Tibial artery (tissue), 4 donors: ENCODE measurements at regions not wholly inside any gene's neighbourhood (a gene's known extent, or its start where the extent isn't known, plus 50 kb on each side); places are given as distances from the start of the nearest gene placed in this dataset.
"Not testable (repeated sequence)": the region's sequence is repeated elsewhere in the genome, so short reads cannot be mapped to it uniquely, and the experiment has no call there.

Source experiments
- DNase-seq, 2 donors: peaks; one replicate each; pipeline ENCODE4 v3.0.0-alpha.2; 2019
- H3K27ac ChIP-seq, 2 donors: fragments of 200-600 bp; sonication (generic) in 1 of 2; 1 replicate in 1 of 2; 2 replicates in 1 of 2; pipeline ENCODE4 v1.5.1; 2018 to 2019; ENCODE audit warnings: mild to moderate bottlenecking in 1 of 2
- H3K27me3 ChIP-seq, 2 donors: fragments of 200-600 bp; sonication (generic) in 1 of 2; one replicate each; pipeline versions ENCODE4 v1.5.1 to v1.6.0; 2016 to 2019
- H3K36me3 ChIP-seq, 3 donors: fragments of 200-600 bp; sonication (generic) in 2 of 3; one replicate each; pipeline ENCODE4 v1.5.1; 2016 to 2019; ENCODE audit warnings: mild to moderate bottlenecking in 2 of 3
- H3K4me1 ChIP-seq, 4 donors: fragments of 200-600 bp; sonication (generic) in 2 of 4; 1 replicate in 3 of 4; 2 replicates in 1 of 4; pipeline ENCODE4 v1.5.1; 2016 to 2019
- H3K4me3 ChIP-seq, 2 donors: fragments of 200-600 bp; sonication (generic) in 1 of 2; 1 replicate in 1 of 2; 2 replicates in 1 of 2; pipeline ENCODE4 v1.5.1; 2018 to 2019; ENCODE audit warnings: mild to moderate bottlenecking in 2 of 2
- H3K9me3 ChIP-seq, 3 donors: fragments of 200-600 bp; sonication (generic) in 1 of 3; one replicate each; pipeline ENCODE4 v1.5.1; 2016 to 2019
- intact Hi-C: fragments of 100-400 bp; cut with DNase I; formaldehyde crosslinking; loops from one replicate; pipeline ENCODE4 v1.15.0; 2023; ENCODE audit warnings: low total_unique reads
- TF ChIP-seq, protein P1 (sequence below), 2 experiments: fragments of 200-600 bp in 1 of 2; fragments of 450-650 bp in 1 of 2; IDR thresholded peaks; one replicate each; pipeline ENCODE4 v1.5.1; 2017 to 2019; ENCODE audit warnings: antibody characterized with exemption in 2 of 2, mild to moderate bottlenecking in 1 of 2, moderate library complexity in 1 of 2

DNA sequence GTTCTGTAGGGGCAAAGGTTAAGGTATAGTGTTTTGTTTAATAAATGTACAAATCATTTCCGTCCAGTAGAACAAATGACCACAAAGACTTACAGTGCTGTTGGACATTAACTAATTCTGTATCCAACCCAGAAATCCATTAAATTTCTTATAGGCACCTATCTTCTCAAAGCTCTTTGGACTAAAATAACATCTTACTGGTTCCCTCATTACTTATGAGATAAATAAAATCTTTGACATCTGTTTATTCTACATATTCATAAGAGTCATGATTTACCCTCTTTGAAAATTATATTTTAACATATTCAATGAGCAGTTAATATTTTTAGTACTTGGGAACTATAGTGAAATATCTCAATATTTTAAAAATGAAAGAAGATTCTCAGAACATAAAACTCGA, 102.7 kb upstream of the G2E3 start:
- no peaks in the 10 kb centered on the region for H3K27me3 ChIP-seq
- DNase-seq = no peak
- no peak overlapping the region for H3K4me3 ChIP-seq
- no peaks in the 10 kb centered on the region for H3K36me3 ChIP-seq
- H3K4me1 ChIP-seq = no peaks in the 10 kb centered on the region
- no peak overlapping the region for H3K27ac ChIP-seq
- TF ChIP-seq, protein P1, sequence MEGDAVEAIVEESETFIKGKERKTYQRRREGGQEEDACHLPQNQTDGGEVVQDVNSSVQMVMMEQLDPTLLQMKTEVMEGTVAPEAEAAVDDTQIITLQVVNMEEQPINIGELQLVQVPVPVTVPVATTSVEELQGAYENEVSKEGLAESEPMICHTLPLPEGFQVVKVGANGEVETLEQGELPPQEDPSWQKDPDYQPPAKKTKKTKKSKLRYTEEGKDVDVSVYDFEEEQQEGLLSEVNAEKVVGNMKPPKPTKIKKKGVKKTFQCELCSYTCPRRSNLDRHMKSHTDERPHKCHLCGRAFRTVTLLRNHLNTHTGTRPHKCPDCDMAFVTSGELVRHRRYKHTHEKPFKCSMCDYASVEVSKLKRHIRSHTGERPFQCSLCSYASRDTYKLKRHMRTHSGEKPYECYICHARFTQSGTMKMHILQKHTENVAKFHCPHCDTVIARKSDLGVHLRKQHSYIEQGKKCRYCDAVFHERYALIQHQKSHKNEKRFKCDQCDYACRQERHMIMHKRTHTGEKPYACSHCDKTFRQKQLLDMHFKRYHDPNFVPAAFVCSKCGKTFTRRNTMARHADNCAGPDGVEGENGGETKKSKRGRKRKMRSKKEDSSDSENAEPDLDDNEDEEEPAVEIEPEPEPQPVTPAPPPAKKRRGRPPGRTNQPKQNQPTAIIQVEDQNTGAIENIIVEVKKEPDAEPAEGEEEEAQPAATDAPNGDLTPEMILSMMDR (IDR thresholded peaks at IDR 0.05) = no peak
- H3K9me3 ChIP-seq = no peaks in the 10 kb centered on the region
- intact Hi-C loops = no loop called here

DNA sequence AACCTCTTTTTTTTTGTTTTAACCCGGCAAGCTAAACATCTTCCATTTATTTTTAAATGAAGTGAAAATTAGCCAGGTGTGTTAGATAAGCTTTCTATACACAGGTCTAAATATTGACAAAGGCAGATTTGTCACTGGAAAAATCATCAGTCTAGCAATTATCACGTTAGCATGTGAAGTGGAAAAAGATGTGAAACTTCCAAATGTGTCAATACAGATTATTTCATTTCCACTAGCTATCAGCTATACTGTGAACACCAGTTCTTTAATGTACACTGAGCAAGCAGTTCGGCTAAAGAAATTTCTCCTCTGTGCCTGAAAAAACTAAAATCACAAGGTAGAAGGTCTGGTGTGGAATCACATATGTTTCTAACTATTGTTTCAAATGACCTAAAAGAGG, 96.6 kb upstream of the G2E3 start:
- Histone ChIP-seq H3K9me3 (no peaks in the 10 kb centered on the region), H3K36me3 (no peaks in the 10 kb centered on the region), H3K4me3 (no peak overlapping the region), H3K27me3 (no peaks in the 10 kb centered on the region), H3K4me1 (no peaks in the 10 kb centered on the region), H3K27ac (no peak overlapping the region)
- intact Hi-C loops = no loop called here
- no peak for DNase-seq
- TF ChIP-seq, protein P1 (IDR thresholded peaks at IDR 0.05) = no peak

DNA sequence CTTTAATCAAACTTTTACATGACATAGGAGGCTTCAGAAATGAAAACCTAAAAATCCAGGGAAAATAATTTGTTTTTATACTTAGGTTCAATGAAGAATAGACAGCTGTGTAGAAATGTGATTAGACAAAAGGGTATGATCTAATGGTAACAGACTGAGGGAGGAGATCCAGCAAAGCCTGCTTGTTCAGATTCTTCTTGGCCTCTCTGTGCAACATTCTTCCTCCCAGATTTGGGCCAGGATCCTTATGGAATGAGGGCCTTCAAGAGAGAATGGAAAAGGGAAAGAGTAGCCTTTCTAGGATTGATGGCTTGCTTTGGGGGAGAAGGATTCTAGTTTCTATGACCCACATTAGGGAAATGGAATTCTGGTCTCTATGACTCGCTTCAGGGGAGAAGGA, 94.5 kb upstream of the G2E3 start:
- no peaks in the 10 kb centered on the region for H3K4me1 ChIP-seq
- H3K36me3 ChIP-seq = no peaks in the 10 kb centered on the region
- DNase-seq = no peak
- no peaks in the 10 kb centered on the region for H3K27me3 ChIP-seq
- TF ChIP-seq, protein P1 (IDR thresholded peaks at IDR 0.05) = no peak
- no peaks in the 10 kb centered on the region for H3K9me3 ChIP-seq
- intact Hi-C loops = no loop called here
- H3K4me3 ChIP-seq = no peak overlapping the region
- no peak overlapping the region for H3K27ac ChIP-seq

DNA sequence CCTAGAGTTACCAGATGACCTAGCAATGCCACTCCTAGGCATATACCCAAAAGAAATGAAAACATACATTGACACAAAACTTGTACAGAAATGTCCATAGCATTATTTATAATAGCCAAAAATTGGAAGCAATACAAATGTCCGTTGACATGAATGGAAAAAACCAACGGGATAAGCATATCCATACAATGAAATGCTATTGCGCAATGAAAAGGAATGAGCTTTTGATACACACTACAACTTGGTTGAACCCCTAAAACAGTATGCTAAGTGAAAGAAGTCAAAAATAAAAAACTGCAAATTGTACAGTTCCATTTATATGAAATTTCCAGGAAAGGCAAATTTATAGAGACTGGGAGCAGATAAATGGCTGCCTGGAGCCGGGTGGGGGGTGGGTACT, 90.6 kb upstream of the G2E3 start:
- H3K9me3 ChIP-seq = no peaks in the 10 kb centered on the region
- no peaks in the 10 kb centered on the region for H3K27me3 ChIP-seq
- no peaks in the 10 kb centered on the region for H3K36me3 ChIP-seq
- no peaks in the 10 kb centered on the region for H3K4me1 ChIP-seq
- no peak overlapping the region for H3K27ac ChIP-seq
- H3K4me3 ChIP-seq = no peak overlapping the region
- intact Hi-C loops = no loop called here
- DNase-seq = no peak
- TF ChIP-seq, protein P1 (IDR thresholded peaks at IDR 0.05) = no peak

DNA sequence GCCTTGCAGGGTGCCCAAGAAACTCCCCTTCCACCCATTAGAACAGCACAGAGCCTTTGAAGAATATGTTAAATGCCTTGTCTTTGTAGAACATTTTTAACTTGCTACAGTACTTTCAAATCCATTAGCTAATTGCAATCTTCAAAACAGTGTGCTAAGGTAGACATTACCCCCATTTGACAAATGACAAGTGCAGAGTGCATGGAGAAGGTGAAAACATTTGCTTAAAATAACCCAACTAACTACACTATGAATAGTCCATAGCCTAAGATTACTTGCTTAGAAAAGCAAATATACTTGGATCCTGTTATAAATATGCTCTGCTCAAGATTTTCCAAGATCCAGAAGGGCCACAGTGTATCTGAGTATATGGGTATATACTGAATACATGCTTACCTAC, 87.0 kb upstream of the G2E3 start:
- no peaks in the 10 kb centered on the region for H3K36me3 ChIP-seq
- no peak overlapping the region for H3K4me3 ChIP-seq
- H3K4me1 ChIP-seq = no peaks in the 10 kb centered on the region
- DNase-seq = no peak
- intact Hi-C loops = no loop called here
- no peaks in the 10 kb centered on the region for H3K27me3 ChIP-seq
- no peaks in the 10 kb centered on the region for H3K9me3 ChIP-seq
- H3K27ac ChIP-seq = no peak overlapping the region
- TF ChIP-seq, protein P1 (IDR thresholded peaks at IDR 0.05) = no peak

DNA sequence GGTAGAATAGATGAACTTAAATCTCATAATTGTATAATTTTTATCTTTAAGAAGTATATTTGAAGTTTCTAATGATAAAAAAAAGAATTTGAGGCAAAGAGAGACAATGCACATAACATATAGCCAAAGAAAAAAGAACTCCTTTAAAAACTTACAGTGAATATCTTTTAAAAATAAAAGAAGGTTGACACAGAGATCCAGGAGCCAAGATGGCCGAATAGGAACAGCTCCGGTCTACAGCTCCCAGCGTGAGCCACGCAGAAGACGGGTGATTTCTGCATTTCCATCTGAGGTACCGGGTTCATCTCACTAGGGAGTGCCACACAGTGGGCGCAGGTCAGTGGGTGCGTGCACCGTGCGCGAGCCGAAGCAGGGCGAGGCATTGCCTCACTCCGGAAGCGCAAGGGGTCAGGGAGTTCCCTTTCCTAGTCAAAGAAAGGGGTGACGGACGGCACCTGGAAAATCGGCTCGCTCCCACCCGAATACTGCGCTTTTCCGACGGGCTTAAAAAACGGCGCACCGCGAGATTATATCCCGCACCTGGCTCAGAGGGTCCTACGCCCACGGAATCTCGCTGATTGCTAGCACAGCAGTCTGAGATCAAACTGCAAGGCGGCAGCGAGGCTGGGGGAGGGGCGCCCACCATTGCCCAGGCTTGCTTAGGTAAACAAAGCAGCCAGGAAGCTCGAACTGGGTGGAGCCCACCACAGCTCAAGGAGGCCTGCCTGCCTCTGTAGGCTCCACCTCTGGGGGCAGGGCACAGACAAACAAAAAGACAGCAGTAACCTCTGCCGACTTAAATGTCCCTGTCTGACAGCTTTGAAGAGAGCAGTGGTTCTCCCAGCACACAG, 84.9 kb upstream of the G2E3 start:
- H3K27ac ChIP-seq, DNase-seq, H3K27me3 ChIP-seq, intact Hi-C loops, H3K4me3 ChIP-seq, H3K36me3 ChIP-seq, H3K9me3 ChIP-seq, H3K4me1 ChIP-seq: not testable (repeated sequence)
